GM11168 (cell line): ENCODE measurements at regions not wholly inside any gene's neighbourhood (a gene's known extent, or its start where the extent isn't known, plus 50 kb on each side); places are given as distances from the start of the nearest gene placed in this dataset.
"Not testable (repeated sequence)": the region's sequence is repeated elsewhere in the genome, so short reads cannot be mapped to it uniquely, and the experiment has no call there.

Experiments
- in situ Hi-C: fragments of 300-500 bp; cut with MboI; formaldehyde crosslinking; loops from one replicate; pipeline ENCODE4 v1.12.0; 2022; ENCODE audit warnings: low sequenced_read_pairs; ENCODE audit not compliant: unreplicated experiment

DNA sequence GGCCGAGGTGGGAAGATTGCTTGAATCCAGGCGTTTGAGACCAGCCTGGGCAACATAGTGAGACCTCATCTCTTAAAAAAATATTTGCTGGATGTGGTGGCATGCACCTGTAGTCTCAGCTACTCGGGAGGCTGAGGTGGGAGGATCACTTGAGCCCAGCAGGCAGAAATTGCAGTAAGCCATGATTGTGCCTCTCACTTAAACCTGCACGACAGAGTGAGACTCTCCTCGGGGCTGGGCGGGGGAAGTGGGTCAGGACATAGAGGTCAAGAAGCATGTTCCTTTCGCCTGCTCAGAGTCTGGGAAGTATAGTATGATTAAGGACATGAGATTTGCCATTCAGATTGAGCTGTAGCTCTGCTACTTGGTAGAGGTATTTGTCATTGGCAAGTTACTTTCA, 52.3 kb downstream of the SEPTIN7 start:
- in situ Hi-C loops: not testable (repeated sequence)

DNA sequence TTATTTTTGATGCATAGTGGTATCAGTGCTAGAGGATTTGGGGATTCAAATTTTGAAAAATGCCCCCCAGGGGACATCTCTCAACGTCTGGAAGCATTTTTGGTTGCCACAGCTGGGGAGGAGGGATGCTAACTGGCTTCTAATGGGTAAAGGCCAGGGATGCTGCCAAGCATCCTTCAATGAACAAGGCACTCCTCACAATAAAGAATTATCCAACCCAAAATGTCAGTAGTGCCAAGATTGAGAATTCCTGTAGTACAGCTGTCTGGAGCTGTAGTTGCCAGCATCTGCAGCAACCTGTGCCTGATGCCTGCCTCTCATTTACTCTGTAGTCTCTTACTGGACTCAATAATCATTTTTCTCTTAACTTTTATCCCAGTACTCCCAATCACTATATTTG, 53.5 kb downstream of the SEPTIN7 start:
- in situ Hi-C loops: no loop called here

DNA sequence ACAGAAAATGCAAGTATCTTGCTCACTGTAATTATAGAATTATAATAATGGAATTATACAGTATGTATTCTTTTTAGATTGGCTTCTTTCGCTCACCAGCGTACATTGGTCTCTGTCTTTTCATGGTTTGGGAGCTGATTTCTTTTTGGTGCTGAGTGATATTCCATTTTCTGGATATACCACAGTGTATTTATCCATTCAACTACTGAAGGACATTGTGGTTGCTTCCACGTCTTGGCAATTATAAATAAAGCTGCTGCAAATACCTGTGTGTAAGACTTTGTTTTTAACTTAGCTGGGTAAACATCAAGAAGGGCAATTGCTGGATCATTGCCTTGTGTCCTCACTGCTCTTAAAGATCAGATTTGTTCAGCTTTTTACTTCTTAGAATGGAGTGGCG, 55.3 kb downstream of the SEPTIN7 start:
- in situ Hi-C loops: no loop called here

DNA sequence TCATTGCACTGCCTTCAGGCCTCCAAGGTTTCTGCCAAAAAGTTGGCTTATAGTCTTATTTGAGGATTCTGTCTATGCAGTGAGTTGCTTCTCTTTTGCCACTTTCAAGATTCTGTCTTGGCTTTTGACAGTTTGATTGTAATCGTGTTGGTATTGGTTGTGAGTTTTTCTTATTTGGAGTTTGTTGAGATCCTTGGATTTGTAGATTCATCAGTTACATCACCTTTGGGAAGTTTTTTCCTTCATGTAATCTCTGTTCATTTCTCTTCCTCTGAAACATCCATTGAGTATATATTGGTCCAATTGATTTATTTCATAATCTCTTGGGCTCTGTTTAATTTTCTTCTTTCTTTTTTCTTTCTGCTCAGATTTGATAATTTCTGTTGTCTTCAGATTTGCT, 59.8 kb downstream of the SEPTIN7 start:
- in situ Hi-C loops: no loop called here

DNA sequence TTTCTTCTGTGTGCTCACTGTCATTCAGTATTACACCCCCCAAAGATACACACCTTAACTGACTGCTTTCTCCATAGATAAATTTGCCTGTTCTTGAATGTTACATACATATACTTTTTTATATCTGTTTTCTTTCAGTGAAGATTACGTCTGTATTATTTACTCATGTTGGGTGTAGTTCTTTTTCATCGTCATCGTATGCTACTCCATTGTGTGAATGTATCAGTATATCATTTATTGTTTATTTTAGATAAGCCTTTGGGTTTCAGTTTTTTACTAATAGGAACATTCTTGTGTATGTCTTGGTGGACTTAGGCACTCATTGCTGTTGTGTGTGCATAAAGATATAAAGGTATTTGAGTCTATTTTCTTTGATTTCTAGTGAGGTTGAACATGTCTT, 64.4 kb downstream of the SEPTIN7 start:
- in situ Hi-C loops: no loop called here

DNA sequence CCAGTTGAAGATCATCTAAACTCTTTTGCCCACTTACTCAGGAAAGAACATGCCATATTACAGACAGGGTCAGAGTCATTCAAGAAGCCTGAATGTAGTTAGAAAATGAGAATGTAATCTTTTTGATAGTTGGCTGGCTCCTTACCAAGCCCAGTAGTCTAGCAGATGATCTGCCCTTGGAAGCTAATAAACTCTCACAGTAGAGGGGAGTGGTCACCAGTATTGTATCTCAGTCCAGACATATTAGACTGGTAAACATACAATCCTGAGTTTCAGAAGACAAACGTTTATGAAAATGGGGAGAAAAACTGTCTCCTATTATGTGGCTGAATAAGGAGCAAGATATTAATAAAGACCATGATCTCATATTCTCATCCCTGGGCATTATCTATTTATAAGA, 65.3 kb downstream of the SEPTIN7 start:
- in situ Hi-C loops: no loop called here

DNA sequence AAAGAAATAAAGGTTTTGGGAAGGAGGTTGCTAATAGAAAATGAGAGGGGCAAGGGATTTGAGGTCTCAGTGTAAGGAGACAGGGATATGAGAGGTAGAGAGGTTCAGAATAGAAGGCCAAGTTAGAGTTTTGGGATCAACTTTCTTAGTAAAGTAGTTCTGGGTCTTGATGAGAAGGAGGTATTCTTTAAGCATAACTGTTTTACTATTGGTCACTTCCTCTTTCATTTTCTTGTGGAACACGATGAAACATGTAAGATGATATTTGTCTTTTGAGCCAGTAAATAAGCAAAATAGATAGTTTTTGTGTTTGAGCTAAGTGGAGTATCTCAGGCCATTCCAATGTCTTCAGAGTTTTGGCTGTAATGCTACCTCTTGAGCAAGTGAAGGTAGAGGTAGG, 68.3 kb downstream of the SEPTIN7 start:
- in situ Hi-C loops: not testable (repeated sequence)

DNA sequence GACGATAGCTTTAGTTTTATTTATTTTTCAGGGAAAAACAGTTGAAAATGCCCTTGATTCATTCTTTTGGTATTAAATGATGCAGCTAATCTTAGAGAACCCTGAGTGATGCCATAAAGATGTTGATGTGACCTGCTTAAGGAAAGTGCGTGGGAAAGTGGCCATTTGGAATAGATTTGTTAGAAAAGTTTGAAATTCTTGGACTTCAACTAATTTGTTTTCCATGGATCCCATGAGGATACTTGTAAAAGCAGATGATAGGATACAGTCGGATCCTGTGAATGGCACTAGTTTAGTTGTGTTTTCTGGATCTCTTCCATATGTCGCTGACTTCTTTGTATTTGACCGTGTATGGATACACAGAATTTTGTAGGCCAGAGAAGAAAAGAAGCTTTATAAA, 69.0 kb downstream of the SEPTIN7 start:
- in situ Hi-C loops: no loop called here

DNA sequence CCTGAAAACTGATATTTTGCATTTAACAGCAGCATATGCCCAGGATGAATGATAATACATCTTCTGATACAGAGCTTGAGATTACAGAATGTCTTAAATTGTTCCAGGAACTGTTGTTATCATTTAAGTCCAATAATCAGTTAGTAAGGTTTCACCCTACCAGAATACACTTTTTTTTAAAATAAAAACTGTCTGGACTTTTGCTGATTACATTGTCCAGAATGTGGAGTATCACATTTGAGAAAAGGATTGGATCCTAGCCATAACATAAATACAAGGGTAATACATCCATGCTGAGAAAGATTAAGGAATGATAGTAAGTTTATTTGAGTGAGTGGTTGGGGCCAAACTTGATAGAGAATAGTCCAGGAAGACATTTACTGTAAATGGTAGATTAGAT, 71.0 kb downstream of the SEPTIN7 start:
- in situ Hi-C loops: no loop called here

DNA sequence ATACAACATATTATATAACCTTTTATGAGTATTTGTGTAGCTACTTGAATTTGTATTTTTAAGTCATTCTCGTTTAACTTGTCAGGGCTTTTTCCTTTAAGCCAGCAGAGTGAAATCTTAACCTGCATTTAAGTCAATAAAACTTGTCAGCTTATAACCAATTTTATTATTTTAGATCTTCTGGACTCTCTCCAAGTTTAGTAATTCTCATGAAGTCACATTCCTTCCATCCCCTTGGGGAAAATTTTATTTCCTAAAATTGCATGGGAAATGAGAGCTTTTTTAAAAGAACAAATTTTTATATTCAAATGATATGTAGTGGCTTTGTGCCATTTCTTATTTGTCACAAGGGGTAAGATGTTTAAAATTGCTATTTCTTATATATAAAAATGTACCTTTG, 74.0 kb downstream of the SEPTIN7 start:
- in situ Hi-C loops: no loop called here

DNA sequence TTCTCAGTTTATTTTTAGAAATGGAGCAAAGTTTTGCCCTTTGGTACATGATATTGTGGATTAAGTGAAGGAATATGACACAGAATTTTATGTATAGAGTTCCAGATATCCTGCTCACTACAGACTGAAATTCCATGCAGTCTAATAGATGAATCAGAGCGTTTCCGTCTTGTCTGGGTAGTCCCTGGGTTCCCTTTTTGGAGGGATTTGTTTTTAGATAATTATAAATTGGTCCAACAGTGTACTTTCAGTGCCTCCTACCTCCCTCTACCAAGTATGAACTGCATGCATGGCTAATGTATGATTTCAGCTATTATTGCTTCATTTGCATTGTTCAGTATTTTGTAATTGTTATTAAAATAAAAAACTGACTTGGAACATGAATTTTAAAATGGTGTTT, 74.4 kb downstream of the SEPTIN7 start:
- in situ Hi-C loops: no loop called here

DNA sequence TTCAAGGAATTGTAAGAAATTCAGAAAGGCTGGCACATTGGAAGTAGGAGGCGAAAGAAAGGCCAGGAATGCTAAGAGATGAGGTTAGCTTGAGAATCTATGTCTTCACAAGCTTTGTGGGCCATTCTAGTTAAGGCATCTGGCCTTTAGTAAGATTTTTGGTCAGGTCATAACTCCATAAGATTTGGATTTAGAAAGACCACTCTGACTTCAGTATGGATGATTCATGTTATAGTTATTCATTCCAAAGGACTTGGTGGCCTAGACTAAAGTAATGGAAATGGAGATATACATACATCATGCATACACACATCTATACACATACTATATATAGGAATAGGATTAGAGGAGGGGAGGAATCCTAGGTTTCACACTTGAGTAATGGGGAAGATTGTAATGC, 77.5 kb downstream of the SEPTIN7 start:
- in situ Hi-C loops: no loop called here

DNA sequence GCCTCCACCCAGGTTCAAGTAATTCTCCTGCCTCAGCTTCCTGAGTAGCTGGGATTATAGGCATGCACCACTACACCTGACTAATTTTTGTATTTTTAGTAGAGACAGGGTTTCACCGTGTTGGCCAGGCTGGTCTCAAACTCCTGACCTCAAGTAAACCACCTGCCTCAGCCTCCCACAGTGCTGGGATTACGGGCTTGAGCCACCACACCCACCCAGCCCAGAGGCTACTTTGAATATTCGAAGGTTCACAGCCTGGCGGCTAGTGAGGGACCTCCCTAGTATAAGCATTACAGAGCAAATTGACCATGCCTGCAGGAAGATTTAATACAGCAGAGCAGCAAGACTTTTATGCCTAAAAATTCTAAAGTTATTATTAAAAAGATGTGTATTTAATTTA, 86.6 kb downstream of the SEPTIN7 start:
- in situ Hi-C loops: not testable (repeated sequence)

DNA sequence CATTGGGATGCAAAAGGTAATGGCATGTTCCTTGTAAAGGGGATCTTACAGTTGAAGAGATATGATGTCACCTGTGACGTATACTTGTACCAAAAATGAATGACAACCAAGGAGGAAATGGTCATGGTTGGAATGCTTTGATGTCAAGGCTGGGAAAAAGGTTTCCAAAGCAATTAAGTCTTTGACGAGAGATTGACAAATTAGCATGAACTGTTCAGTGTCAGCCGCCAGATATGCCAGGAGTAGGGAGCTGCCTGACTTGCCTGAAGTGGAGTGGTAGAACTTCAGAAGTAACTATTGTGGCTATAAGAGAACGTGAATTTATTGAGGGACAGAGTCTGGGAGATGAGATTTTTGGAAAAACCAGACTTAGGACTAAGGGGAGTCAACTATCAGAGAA, 88.1 kb downstream of the SEPTIN7 start:
- in situ Hi-C loops: no loop called here

DNA sequence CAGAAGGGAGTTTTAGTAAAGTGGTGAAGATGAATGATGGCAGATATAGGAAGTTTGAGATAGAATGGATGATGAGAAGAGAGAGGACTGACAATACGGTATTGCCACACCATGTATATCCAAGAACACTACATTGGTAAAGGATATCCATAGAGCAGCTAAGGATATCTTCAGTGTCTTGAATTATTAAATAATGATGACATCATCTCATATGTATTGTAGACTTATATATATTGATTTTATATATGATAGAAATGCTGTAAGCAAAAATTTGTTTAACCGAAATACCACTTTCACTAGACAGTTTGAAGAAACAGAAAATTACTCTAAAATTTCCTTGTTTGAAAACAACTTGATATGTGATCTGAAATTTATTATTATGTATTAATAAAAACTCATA, 89.0 kb downstream of the SEPTIN7 start:
- in situ Hi-C loops: no loop called here

DNA sequence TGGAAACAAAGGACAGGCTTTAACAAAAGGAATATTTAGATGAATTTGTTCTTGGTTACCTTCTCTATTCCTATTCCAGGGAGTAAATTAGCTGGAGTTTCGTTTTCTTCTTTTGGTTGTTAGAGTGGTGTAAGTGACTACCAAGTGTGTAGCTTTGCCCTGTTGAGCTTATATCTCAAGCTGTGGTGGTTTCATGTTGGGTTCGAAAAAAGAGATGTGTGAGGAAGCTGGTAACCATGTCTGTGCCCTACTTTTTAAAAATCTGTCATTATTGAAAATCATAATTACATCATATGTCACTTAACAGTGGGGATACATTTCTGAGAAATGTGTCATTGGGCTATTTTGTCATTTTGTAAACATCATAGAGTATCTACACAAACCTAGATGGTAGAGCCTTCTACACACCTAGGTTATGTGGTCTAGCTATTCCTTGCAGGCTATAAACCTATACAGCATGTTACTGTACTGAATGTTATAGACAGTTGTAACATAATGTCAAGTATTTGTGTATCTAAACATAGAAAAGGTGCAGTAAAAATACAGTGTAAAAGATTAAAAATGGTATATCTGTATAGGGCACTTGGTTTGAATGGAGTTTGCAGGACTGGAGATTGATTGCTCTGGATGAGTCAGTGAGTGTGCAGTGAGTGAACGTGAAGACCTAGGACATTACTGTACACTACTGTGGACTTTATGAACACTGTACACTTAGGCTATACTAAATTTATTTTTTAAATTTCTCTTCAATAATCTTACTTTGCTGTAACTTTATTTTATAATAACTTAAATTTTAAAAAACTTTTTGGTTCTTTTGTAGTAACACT, 90.4 kb downstream of the SEPTIN7 start:
- in situ Hi-C loops: no loop called here

DNA sequence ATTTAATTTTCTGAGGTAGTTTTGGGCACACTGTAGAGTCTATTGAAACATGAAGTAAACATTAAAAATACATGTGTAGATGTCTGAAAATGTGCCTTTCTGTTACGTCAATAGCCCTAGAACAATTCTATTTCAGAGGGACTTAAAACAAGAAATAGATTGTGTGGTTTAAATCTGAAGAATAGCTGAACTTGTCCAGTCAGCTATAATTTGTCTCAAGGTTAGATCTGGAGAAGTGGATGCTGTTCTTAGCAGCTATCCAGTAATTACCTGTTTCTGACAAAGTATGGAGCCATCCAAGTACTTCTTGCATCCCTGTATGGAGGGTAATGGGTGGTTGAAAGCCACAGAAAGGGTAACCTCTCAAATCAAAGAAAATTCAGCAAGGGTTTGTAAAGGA, 92.8 kb downstream of the SEPTIN7 start:
- in situ Hi-C loops: no loop called here

DNA sequence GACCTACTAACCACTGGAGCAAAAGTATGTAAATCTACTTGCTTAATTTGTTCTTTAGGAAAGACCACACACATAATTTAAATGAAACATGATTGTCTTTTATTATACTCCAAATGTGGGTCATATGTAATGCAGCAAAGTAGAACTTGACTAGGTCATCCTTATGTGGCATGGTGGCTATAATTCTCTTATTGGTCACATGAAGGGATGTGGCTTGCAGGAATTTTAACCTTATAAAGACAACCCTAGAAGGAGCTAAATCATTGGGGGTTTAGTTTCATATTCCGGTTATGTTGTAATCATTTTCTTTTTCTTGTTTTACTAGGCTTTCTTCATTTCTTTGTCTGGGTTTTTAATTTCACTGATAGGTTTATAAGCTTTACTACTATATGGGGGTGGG, 93.9 kb downstream of the SEPTIN7 start:
- in situ Hi-C loops: no loop called here

DNA sequence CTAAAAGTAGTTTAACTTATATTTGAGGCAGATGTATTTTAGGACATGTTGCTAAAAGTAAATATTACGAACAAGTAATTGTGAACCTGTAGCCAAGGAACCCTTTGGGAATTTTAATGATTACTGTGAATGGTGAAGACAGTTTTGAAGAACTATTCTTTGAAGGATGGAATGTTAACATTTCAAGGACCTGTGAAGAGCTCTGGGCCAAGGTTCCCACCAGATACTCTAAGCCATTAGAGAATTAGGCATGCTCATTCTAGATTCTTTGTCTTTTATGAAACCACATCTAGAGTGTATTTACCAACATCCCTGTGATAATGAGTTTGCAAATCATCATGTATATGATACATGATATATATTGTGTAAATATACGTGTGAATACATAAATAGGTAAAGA, 99.8 kb downstream of the SEPTIN7 start:
- in situ Hi-C loops: no loop called here

DNA sequence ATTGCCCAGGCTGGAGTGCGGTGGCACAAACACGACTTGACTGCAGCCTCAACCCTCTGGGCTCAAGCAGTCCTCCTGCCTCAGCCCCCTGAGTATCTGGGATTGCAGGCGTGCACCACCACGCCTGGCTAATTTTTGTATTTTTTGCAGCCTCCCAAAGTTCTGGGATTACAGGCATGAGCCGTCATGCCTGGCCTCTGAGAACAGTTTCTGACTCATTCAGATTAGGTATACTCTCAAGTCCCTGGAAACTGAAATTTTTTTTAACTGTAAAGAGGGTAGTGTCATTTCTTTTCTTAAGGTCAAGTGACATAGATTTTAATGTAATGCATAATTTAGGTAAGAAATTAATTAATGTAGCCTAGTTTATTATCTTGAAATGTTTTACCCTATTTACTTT, 104.7 kb downstream of the SEPTIN7 start:
- in situ Hi-C loops: loop anchor here (5.0 kb wide), 1 partner anchor 198 kb away; no protein-coding TSS in a partner anchor

DNA sequence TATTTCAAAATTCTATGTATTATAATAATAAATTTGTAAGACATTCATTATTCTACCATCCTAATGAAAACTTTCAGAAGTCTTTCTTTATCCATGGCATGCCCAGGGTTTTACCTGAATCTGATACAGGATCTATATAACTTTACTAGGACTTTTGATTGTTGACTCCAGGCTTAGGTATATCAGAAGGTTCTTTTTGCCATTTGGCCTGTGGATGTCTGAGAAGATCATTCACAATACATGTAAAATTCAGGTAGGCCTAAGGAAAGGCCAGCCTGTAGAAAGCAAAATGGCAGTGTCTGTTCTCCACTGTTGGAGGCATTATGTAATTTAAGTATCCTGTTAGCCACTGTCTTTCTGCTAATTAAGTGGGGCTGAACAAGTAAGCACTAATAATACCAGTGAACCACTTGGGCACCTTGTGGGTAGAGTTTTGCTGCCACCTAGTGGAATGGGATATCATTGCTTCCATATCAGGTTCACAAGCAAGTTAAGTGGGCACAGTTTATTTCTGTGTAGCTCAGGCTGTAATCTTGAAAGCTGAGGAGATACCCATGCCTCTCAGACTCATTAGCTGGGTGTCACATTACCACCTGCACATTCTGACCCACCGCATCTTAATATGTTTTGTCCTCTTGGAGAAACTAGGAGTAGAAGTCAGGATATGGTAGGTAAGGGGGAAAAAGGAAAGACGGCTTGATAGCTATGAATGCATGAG, 105.5 kb downstream of the SEPTIN7 start:
- in situ Hi-C loops: loop anchor here (5.0 kb wide), 1 partner anchor 199 kb away; no protein-coding TSS in a partner anchor
